Activated naive CD4-positive, alpha-beta T cell treated with anti-CD3 and anti-CD28 coated beads, Interleukin-2, amount 50 U/mL, for 16 hours (primary cell): ENCODE measurements at regions not wholly inside any gene's neighbourhood (a gene's known extent, or its start where the extent isn't known, plus 50 kb on each side); places are given as distances from the start of the nearest gene placed in this dataset.

Experiments
- DNase-seq: peaks from one replicate; pipeline ENCODE4 v3.0.0-alpha.2; 2020

DNA sequence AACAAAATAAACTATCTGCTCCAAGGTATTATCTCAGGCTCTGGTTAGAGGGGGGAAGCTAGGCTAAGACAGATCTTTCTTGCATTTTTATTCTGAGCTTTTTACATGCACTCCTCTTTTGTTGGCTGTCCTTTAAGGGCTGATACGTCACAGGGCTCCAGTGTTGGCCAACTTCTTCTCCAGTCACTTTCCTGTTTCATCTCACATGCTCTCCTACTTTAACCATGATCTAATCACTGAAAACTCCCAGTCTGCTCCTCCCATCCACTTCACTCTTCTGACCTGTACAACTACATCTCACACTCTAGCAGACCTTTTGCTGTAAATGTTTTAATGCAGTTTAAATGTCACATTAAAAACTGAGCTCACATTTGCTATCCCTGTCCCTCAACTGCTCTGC lies 510.0 kb upstream of the KLF12 start:
- DNase-seq = no peak

DNA sequence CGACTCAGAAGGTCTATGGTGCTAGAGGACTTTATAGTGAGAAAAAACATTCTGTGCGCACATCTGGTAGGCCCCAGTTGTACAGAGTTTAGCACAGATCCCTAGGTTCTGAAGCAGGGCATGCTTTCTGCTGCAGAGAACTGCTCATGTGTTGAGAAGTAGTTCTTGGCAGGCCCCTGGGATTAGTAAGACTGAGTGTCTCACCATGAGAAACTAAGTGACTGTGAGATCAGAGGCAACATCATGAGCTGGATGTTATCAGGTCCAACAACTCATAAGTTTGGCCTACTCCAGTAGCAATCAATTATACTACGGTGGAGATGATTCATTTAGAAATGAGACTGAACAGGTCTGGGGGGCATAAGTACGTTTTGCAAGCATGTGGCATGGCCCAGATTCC lies 507.4 kb upstream of the KLF12 start:
- no peak for DNase-seq

DNA sequence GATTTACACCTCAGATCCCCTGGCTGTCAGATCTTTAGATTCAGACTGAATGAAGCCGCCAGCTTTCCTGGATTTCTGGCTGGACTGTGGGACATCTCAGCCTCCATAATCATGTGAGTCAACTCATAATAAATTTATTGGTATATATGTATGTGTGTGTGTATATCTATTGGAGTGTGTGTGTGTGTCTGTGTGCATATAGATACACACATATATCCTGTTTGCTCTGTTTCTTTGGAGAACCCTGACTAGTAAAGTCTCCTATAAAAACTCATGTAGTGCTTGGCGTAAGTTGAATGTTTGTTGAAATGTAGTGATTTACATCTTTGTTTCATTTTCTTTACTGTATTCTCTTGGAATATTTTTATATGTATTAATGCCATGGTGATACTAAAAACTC lies 499.5 kb upstream of the KLF12 start:
- no peak for DNase-seq

DNA sequence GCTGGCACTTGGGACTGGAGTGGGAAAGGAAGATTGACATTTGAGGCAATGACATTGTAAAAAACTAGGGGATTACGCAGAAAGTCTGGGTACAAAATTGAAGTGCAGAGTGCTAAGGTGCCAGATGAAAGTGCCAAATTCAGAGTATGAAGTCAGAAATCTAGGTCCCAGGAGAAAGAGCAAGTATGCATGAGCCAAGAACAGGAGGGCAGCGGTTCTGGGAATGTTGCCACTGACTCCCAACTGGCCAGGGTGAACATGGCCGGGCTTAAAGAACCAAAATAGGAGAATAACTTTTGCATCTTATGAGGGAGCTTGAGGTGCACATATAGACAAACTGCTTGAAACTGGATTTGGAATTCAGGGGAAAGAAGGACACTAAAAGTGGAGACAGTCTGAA lies 495.8 kb upstream of the KLF12 start:
- no peak for DNase-seq

DNA sequence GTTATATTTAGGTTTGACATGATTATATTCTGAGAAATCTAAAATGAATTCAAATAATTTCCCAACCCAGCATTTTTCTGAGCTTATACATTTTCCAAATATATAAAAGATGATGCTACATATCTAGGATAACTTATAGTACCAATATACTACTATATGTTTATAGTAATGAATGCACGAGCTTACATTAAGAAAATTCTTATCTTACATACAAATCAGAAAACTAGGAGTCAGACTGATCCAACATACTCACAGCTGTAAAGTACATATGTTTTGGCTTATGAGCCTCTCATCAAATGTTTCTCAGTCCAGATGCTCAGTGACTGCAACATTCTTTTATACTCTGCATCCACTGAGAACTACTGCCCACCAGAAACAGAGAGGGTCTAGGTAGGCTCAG lies 491.3 kb upstream of the KLF12 start:
- DNase-seq = no peak

DNA sequence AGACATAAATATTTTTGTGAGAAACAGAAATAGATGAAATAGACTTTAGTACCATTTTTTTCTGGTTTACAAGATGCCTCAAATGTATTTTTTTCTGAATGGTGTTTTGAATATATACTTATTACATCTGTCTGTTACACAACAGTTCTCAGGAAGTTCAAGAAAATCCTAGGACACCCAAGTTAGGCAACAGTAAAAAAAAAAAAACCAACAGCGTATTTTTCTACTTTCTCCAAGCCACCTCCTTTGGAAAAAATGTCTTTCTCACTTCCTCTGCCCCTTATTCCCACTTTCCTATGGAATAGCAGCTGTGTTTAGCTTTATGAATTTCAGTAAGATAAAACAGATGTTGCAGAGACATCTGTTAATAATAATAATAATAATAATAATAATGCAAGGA lies 489.6 kb upstream of the KLF12 start:
- DNase-seq = no peak

DNA sequence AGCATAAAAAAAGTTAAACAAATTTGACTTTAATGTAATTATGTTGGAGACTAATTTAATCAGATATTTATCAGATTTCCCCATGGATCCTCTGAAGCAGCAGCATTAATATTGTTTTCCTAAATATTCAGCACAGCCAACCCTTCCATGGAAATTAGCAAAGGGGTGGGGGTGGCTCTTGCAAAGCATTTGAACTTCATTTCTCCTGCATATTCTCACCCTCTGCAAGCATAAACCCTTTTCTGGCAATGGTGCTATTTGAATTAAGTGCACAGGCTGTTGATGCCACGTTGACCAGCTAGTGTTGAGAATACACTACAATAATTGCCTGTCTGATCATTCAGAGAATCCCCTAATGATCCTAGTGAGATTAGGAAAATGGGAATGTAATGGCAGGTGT lies 488.1 kb upstream of the KLF12 start:
- no peak for DNase-seq

DNA sequence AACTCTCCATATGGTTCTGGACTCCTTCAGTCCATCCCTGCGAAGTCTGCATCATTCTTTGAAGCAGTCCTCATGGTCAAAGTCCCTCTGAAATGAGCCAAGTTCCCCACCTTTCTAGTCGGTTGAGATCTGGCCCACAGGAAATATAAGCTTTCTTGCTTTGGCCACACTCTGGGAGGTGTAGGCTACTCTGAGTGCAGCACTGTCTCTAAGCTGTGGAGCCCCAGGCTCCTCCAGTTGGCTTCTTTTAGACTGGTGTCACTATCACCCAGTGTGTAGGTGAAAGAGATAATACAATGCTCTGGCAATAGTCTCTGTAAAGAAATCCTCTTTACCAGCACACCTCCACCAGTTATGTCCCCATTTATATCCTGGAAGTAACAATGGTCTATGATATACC lies 486.5 kb upstream of the KLF12 start:
- DNase-seq = no peak

DNA sequence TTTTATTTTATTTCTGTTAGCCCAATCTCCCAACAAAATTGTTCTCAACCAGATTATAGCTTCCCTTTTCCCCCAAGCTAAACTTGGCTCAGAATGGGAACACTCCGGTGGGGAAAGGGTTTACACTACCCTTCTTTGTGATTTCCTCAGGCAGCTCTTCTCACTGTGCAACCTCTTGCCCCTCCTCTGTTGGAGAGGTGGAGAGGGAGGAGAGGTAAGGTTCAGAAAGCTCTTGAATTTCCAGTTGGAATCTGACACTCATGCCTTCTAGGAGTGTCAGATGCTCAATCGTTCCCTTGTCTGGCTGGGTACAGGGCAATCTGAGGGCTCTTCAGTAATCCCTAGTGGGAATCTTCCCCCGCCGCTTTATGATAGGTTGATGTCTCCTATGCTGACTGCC lies 486.1 kb upstream of the KLF12 start:
- DNase-seq = no peak

DNA sequence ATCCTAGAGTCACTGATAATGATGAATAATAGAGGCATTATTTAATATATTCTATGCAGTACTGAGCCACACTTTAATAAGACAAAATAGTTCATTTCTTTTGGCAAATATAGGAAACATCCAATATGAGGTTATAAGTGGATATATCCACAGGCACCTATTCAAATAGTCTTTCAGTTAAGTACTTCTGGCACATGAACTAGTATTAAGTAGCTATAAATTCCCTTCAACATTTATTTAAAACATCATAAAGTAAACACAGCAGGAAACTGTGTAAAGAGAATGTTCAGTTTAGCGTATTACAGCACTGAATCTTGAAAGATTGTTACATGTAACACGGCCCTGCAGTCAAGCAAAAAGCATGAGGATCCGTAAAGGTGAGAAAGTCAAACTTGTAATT lies 463.3 kb upstream of the KLF12 start:
- DNase-seq = no peak

DNA sequence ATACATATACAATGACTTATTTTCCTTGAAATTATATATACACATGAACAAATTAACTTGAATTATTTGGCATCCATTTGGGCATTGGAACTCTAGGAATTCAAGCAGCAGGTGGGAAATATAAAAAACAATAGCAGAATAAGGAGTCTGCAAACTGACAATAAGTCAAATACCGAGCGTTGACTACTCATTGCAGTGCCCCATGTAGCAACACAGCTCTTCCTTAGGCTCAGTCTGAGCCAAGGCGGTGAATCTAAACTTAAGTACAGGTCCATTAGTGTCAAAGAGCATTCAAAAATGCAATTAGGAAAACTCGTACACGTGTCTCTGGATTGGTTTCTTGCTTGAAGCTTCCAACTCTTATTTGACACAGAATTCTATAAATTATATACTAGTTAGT lies 462.5 kb upstream of the KLF12 start:
- no peak for DNase-seq

DNA sequence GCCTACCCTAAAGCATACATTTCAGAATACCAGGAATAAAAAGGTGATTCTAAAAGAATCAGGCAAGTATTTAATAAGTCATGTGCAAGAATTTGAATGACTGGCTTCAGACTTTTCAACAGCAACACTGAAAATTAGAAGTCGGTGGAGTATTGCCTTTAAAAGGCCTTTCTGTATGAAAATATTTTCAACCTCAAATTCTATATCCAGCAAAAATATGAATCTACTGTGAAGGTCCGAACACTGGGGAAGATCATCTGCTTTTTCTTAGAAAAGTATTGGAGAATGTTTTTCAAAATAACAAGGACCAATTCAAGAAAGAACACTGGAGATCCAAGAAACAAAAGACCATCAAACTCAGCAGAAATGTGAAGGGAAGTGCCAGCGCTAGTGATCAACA lies 459.5 kb upstream of the KLF12 start:
- DNase-seq = no peak

DNA sequence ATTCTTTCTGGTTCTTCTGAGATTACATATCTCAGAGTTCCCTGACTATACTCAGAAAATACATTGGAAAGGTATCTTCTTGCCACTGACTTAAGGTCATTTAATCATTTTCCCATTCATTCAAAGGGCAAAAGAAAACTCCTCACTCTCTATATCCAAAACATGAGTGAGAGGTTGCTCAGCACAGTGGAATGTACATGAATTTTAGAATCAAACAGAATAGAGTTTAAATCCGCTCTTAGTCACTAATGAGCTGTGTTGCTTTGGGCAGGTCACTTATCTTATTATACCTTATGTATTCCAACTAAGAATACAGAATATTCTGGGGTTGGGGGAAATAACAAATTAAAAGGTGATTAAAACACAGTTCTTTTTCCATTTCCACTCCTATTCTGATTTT lies 452.6 kb upstream of the KLF12 start:
- no peak for DNase-seq

DNA sequence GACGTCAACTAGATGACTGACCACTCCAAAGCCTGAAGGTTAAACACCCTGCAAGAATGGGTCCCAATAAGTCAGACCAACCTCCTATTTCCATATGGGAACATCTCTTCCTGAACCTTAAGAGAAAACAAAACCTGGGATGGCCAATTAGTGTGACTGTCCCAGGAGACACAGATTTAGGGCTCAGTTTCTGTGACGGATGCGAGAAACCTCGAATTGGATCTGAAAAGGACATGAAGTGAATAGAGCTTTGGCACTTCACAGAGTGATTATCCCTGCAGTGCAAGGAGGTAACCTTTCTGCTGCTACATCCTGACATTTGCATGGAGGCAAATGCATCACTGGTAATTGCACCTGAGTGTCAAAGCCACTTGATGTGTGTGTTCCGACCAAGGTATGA lies 442.2 kb upstream of the KLF12 start:
- DNase-seq = no peak

DNA sequence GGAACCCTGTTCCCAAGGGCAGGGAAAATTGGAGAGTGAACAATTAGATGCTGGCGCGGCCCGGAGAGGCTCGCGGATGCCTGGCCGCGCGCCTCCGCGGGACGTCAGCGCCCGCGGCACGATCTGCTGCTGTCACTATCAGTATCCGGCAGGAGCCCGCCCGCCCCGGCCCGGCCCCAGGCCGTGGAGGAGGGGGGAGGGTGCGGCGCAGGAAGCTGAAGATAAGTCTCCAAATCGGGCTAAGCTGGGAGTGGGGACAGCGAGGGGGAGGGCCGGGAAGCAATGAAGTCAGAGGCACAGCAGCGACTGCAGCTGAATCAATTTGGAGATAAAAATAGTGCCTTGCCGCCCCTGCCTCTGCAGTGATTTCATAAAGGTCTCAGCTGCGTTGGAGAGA lies 441.5 kb upstream of the KLF12 start:
- peak; percentile 41 for DNase-seq

DNA sequence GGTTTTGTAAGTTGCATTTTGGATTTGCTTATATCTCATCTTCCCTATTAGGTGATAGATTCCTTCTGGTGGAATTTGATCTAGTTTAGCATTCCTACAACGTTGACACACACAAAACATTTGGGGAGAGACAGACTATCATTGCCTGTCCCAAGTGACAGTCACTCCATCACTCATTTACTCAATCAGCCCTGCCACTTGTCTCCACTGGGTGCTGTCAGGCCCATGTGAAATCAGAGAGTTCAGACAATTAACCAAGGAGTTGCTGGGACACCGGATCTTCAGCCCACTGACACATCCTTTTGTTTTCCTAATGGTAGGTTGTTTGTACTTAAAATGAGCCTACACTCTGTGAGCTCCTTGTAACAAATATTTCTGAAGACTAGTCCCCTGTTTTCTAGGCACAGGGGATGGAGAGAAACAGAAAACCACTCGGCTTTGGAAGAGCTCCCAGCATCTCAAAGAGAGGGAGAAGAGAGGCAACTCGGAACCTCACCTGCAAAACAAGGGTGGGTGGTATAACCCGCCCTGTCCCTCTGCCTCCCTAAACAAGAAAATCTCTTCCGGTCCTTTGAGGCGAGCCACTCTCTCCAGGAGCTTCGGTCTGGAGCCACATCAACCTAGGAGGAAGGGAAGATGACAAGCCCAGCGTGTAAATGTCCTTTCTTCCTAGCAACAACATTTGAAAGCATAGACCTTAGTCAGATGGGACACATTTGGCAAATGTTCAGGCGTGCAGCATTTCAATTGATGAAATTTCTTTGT lies 440.9 kb upstream of the KLF12 start:
- no peak for DNase-seq

DNA sequence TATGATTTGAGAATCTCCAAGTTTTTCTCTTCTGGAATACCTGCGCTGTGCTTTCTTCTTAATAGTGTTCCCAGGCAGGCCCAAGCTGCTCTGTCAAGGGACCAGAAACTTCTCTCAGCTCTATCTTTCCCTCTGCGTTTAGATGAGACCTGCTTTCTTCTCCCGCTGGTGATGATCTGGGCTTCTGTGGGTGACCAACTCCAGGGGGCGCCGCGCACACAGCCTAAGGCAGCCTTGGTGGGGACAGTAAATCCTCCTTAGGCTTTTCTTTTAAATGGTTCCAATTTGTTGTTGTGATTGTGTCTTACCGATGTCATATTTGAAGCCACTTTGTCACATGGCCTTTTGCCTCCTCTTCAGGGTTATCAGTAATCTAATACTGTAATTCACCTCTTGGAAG lies 439.4 kb upstream of the KLF12 start:
- no peak for DNase-seq

DNA sequence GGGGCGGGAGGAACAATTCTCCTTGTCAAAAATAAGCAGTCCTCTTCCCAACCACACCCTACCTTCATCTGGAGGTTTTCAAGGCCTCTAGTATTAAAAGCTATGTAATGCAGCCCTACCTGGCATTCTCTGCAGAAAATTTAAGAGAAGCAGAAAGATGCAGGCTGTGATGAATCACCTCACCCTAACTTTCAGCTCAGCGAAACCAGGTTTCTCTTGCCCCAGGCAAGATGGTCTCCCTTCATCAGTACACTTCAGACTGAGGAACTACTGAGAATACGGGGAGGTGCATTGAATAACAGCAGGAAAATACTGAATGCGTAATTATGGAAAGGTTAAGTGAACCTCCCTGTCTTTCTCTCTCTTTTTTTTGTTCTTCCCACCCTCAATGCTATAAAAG lies 437.6 kb upstream of the KLF12 start:
- DNase-seq = no peak

DNA sequence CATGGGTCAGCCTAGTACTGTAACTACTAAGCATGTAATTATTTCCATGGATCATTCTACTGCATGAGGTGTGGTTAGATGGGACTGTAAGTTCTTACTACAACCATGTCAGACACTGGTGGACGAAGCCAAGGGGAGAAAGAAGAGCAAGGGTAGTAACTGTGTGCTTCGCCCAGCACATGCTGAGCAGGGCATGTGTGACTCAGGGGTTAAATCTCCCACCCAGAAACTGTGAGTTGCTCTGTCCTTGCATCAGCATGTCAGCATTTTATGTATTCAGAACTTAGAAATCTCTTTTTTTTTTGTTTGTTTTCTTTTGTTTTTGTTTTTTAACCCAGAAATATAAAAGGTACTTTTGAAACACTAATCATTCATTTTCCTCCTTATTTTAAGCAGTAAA lies 436.6 kb upstream of the KLF12 start:
- no peak for DNase-seq

DNA sequence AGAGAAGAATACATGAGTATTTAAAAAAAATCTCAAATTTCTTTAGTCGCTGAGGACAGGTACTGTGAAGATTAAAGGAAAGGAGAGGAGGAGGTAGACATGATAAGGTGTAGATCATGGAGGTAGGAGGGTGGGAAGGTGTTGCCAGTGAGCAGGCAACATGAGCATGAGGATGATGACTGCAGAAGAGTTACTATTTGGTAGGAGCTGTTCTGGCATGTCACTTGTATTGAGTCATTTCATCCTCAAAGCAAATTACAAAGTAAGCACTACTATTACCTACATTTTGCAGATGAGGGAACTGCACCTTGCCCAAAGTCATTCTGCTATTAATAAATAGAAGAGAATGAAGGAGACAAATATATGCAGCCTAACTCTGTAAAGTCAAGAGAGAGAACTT lies 435.8 kb upstream of the KLF12 start:
- no peak for DNase-seq

DNA sequence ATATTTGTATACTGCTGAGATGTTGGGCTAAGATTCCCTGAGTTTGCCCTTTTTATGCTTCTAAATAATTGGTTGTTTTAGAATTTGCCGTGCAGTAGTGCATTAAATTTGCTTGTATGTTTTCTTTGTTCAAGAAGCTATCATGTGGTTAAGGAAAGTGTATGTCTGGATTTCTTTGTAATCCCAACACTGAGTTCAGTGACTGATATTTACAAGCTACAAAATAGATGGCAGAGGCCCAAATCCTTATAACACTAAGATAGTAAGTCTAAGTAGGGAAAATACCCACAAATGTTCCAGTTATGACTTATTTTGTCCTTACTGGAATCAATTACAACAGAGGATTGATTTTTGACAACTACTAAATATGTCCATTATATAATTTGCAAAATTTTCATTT lies 435.0 kb upstream of the KLF12 start:
- DNase-seq = no peak

DNA sequence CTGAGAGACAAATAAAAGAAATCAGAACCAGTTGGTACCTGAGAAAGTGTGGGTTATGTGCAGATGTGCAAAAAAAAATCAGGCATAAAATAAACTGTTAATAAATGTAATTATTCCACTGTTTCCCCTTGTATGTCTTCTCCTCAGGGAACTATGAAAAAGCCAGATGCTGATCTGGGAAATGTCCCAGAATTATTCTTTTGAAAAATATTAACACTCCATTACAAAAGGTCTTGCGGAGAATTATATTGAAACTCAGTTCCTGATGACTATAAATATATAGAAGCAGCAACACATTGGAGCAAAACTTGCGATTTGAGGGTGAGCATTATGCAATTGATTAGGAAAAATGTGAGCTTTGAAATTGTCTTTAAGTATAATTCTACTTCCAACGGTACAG lies 433.3 kb upstream of the KLF12 start:
- DNase-seq = no peak

DNA sequence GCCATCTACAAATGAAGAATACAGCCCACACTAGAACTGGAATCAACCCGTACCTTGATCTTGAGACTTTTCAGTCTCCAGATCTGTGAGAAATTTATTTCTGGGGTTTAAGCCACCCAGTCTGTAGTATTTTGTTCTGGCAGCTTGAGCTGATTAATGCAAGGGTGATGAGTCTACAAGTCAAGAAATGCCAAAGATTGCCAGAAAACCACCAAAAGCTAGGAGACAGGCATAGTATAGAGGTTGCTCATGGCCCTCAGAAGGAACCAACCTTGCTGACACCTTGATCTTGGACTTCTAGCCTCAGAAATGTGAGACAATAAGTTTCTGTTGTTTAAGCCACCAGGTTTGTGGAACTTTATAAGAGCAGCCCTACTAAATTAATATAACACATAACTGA lies 428.2 kb upstream of the KLF12 start:
- no peak for DNase-seq

DNA sequence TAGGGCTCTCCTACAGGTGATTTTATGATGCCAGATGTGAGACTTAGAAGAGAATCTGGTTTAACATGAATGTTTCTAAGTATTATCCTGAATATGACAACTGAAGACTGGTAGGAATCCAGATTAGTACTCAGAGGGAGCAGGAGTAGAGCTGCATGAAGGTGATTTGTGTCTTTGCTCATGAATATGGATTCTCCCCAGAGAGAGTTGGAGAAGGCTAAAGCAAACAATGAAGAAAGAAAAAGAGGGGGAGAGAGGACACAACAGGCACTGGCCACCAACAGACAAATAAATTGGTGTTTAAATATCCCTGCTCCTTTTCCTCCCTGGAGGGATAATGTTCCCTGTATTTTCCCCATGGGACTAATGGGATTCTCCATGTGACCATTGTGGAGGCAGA lies 427.0 kb upstream of the KLF12 start:
- no peak for DNase-seq

DNA sequence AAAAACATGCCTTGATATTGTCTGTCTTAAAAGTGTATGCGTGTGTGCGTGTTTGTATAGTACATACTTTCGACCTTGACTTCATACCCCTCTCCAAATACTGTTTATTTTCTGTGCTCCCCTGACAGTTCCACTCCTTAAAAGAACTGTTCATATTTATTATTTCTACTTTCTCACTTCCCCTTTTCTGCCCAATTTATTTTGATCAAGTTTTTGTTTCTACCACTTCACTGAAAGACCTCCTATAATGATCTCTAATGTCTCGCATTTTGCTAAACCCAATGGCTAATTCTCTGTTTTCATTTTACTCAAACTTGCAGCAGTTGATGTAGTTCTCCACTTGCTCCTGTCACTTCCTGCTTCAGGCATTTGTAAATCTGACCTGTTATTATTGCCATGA lies 426.1 kb upstream of the KLF12 start:
- DNase-seq = no peak

DNA sequence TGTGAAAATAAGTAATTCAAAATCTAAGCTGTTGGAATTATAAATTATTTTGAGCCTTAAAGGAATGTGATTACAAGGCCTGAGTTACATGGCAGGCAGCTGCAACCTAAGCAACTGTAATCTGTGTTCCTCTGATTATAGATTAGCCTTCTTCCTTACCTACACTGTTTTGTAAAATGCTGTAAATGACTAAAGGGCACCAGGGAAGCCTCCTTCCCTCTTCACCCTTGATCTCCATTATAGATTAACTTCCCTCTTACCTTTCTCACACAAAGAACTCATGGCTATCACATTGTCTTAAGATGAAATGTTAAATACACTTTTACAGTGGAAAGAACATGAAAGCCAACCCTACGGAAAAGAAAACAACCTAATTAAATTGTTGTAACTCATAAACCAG lies 423.7 kb upstream of the KLF12 start:
- DNase-seq = no peak
